Mesendoderm (in vitro differentiated cells): ENCODE measurements at regions not wholly inside any gene's neighbourhood (a gene's known extent, or its start where the extent isn't known, plus 50 kb on each side); places are given as distances from the start of the nearest gene placed in this dataset.

Source experiments
- DNase-seq: peaks from one replicate; pipeline ENCODE4 v3.0.0; 2013
- H2AK5ac ChIP-seq: 2 replicates; pipeline ENCODE4 v1.6.1; 2013; ENCODE audit warnings: low read length, inconsistent platforms
- H2BK120ac ChIP-seq: 2 replicates; pipeline ENCODE4 v1.6.1; 2013; ENCODE audit warnings: low read depth, mild to moderate bottlenecking, low read length, moderate library complexity, mixed read lengths
- H2BK15ac ChIP-seq: replicated peaks from 2 replicates; pipeline ENCODE4 v1.6.1; 2013; ENCODE audit warnings: low read depth, mild to moderate bottlenecking, moderate library complexity
- H2BK5ac ChIP-seq: 2 replicates; pipeline ENCODE4 v1.6.1; 2013; ENCODE audit warnings: low read length, inconsistent platforms
- H3K18ac ChIP-seq: 2 replicates; pipeline ENCODE4 v1.6.1; 2013; ENCODE audit warnings: mild to moderate bottlenecking, low read length, mixed read lengths
- H3K23ac ChIP-seq: one replicate; pipeline ENCODE4 v1.6.1; 2013; ENCODE audit warnings: low read length
- H3K27ac ChIP-seq: 2 replicates; pipeline ENCODE4 v1.5.1; 2013; ENCODE audit warnings: low read depth, mild to moderate bottlenecking, inconsistent platforms, low read length, moderate library complexity
- H3K27me3 ChIP-seq: 2 replicates; pipeline ENCODE4 v1.6.1; 2013; ENCODE audit warnings: low read length, control low read depth, mild to moderate bottlenecking, inconsistent platforms; ENCODE audit not compliant: insufficient read depth, poor library complexity
- H3K36me3 ChIP-seq: 2 replicates; pipeline ENCODE4 v1.6.1; 2013; ENCODE audit warnings: low read length, inconsistent platforms; ENCODE audit not compliant: control insufficient read depth, insufficient read depth
- H3K4ac ChIP-seq: one replicate; pipeline ENCODE4 v1.6.1; 2013; ENCODE audit warnings: low read depth, mild to moderate bottlenecking, low read length, moderate library complexity
- H3K4me1 ChIP-seq: 2 replicates; pipeline ENCODE4 v1.6.1; 2013; ENCODE audit warnings: low read depth, low read length, inconsistent platforms; ENCODE audit not compliant: control insufficient read depth
- H3K4me2 ChIP-seq: 2 replicates; pipeline ENCODE4 v1.6.1; 2013; ENCODE audit warnings: low read length
- H3K4me3 ChIP-seq: 2 replicates; pipeline ENCODE4 v1.5.1; 2013; ENCODE audit warnings: mild to moderate bottlenecking, low read length
- H3K56ac ChIP-seq: one replicate; pipeline ENCODE4 v1.6.1; 2013; ENCODE audit warnings: low read length
- H3K79me1 ChIP-seq: 2 replicates; pipeline ENCODE4 v1.6.1; 2013; ENCODE audit warnings: low read length, inconsistent platforms
- H3K79me2 ChIP-seq: 2 replicates; pipeline ENCODE4 v1.6.1; 2013; ENCODE audit warnings: mild to moderate bottlenecking, low read length; ENCODE audit not compliant: control insufficient read depth, insufficient read depth
- H3K9ac ChIP-seq: 2 replicates; pipeline ENCODE4 v1.6.1; 2013; ENCODE audit warnings: low read length, inconsistent platforms
- H4K5ac ChIP-seq: one replicate; pipeline ENCODE4 v1.6.1; 2013; ENCODE audit warnings: low read length
- H4K8ac ChIP-seq: one replicate; pipeline ENCODE4 v1.6.1; 2013; ENCODE audit warnings: low read depth, mild to moderate bottlenecking, control low read depth, low read length, moderate library complexity
- WGBS: extraction: QIAGEN DNeasy Blood & Tissue Kit; methylation state at CpG from one replicate; pipeline ENCODE4 v1.1.7; 2013; ENCODE audit warnings: low lambda C conversion rate, missing lambda C conversion rate; ENCODE audit not compliant: insufficient coverage; ENCODE audit errors: extremely low coverage; 5-methylcytosine and 5-hydroxymethylcytosine counted together

GRCh38 chr21:38167345-38167744 lies 89.4 kb upstream of the KCNJ15 start:
- Histone ChIP-seq H3K56ac (no peak overlapping the region), H3K36me3 (no peaks in the 10 kb centered on the region), H3K9ac (no peak overlapping the region), H3K18ac (no peak overlapping the region), H3K27me3 (no peaks in the 10 kb centered on the region), H2BK120ac (no peak overlapping the region), H3K4me1 (peaks cover 13% of the 10 kb centered on the region), H2AK5ac (no peak overlapping the region), H3K79me1 (no peaks in the 10 kb centered on the region), H2BK5ac (no peak overlapping the region), H3K4me3 (no peak overlapping the region), H3K4me2 (no peak overlapping the region), H3K23ac (no peak overlapping the region), H3K4ac (no peak overlapping the region), H4K5ac (no peak overlapping the region), H4K8ac (no peak overlapping the region), H3K79me2 (no peaks in the 10 kb centered on the region), H3K27ac (no peak overlapping the region), H2BK15ac (no peak overlapping the region)
- WGBS, result no CpG with 5 or more reads among the region's 3 CpGs
- peak; percentile 49 for DNase-seq

- Histone ChIP-seq H4K5ac (peak overlapping the region; percentile 18), H2BK15ac (no peak overlapping the region), H2BK5ac (peak overlapping the region; percentile 40), H3K79me1 (no peaks in the 10 kb centered on the region), H3K79me2 (no peaks in the 10 kb centered on the region), H3K36me3 (no peaks in the 10 kb centered on the region), H3K4ac (peak overlapping the region; percentile 18), H3K27me3 (no peaks in the 10 kb centered on the region), H3K4me1 (peaks cover 12% of the 10 kb centered on the region), H3K4me3 (no peak overlapping the region), H3K27ac (no peak overlapping the region), H3K4me2 (no peak overlapping the region), H3K56ac (peak overlapping the region; percentile 70), H3K23ac (no peak overlapping the region), H2BK120ac (no peak overlapping the region), H3K9ac (no peak overlapping the region), H2AK5ac (no peak overlapping the region), H3K18ac (peak overlapping the region; percentile 35), H4K8ac (no peak overlapping the region)
- peak; percentile 85 for DNase-seq
- WGBS, result no CpG with 5 or more reads among the region's 2 CpGs
Observed at GRCh38 chr21:38170283-38170682, 86.5 kb upstream of the KCNJ15 start.

- DNase-seq, result peak; percentile 59
- Histone ChIP-seq H3K79me1 (no peaks in the 10 kb centered on the region), H3K18ac (peak overlapping the region; percentile 35), H2BK120ac (no peak overlapping the region), H4K5ac (peak overlapping the region; percentile 18), H2AK5ac (no peak overlapping the region), H3K4me3 (no peak overlapping the region), H2BK15ac (no peak overlapping the region), H3K36me3 (no peaks in the 10 kb centered on the region), H4K8ac (no peak overlapping the region), H3K4me2 (no peak overlapping the region), H3K56ac (peak overlapping the region; percentile 70), H3K4ac (peak overlapping the region; percentile 18), H3K9ac (no peak overlapping the region), H2BK5ac (peak overlapping the region; percentile 40), H3K79me2 (no peaks in the 10 kb centered on the region), H3K27me3 (no peaks in the 10 kb centered on the region), H3K27ac (peak overlapping the region; percentile 33), H3K23ac (no peak overlapping the region), H3K4me1 (peaks cover 12% of the 10 kb centered on the region)
- WGBS, result 100% methylated on average over 1 of the region's 8 CpGs
Observed at GRCh38 chr21:38170704-38171682, 85.8 kb upstream of the KCNJ15 start.

GRCh38 chr21:38171723-38172344 lies 85.0 kb upstream of the KCNJ15 start:
- H3K4ac ChIP-seq, result no peak overlapping the region
- DNase-seq, result peak; percentile 97
- no peaks in the 10 kb centered on the region for H3K36me3 ChIP-seq
- no peak overlapping the region for H3K18ac ChIP-seq
- H3K23ac ChIP-seq, result no peak overlapping the region
- H3K56ac ChIP-seq, result peak overlapping the region; percentile 57
- no CpG with 5 or more reads among the region's 12 CpGs for WGBS
- H3K9ac ChIP-seq, result no peak overlapping the region
- no peak overlapping the region for H2BK5ac ChIP-seq
- H2AK5ac ChIP-seq, result no peak overlapping the region
- H4K8ac ChIP-seq, result no peak overlapping the region
- H2BK120ac ChIP-seq, result peak overlapping the region; percentile 2
- H3K4me3 ChIP-seq, result no peak overlapping the region
- peak overlapping the region; percentile 6 for H4K5ac ChIP-seq
- H3K27me3 ChIP-seq, result no peaks in the 10 kb centered on the region
- no peak overlapping the region for H2BK15ac ChIP-seq
- no peak overlapping the region for H3K4me2 ChIP-seq
- peak overlapping the region; percentile 56 for H3K27ac ChIP-seq
- peaks cover 12% of the 10 kb centered on the region for H3K4me1 ChIP-seq
- H3K79me2 ChIP-seq, result no peaks in the 10 kb centered on the region
- H3K79me1 ChIP-seq, result no peaks in the 10 kb centered on the region

GRCh38 chr21:38173276-38174035 lies 83.3 kb upstream of the KCNJ15 start:
- Histone ChIP-seq H4K8ac (no peak overlapping the region), H3K27ac (no peak overlapping the region), H4K5ac (no peak overlapping the region), H3K18ac (no peak overlapping the region), H3K4ac (no peak overlapping the region), H3K56ac (no peak overlapping the region), H3K79me1 (no peaks in the 10 kb centered on the region), H3K79me2 (no peaks in the 10 kb centered on the region), H3K4me2 (no peak overlapping the region), H3K4me1 (peaks cover 10% of the 10 kb centered on the region), H2BK15ac (no peak overlapping the region), H3K27me3 (no peaks in the 10 kb centered on the region), H3K4me3 (no peak overlapping the region), H2AK5ac (peak overlapping the region; percentile 4), H3K23ac (no peak overlapping the region), H2BK120ac (no peak overlapping the region), H2BK5ac (no peak overlapping the region), H3K36me3 (no peaks in the 10 kb centered on the region), H3K9ac (no peak overlapping the region)
- WGBS, result no CpG with 5 or more reads among the region's 3 CpGs
- no peak for DNase-seq
